GM21367 (cell line): ENCODE measurements at regions not wholly inside any gene's neighbourhood (a gene's known extent, or its start where the extent isn't known, plus 50 kb on each side); places are given as distances from the start of the nearest gene placed in this dataset.

Experiments
- ATAC-seq: cut with Tn5 transposase; IDR thresholded peaks from one replicate; pipeline ENCODE4 v1.9.1; 2021; ENCODE audit not compliant: unreplicated experiment

- no peak for ATAC-seq
These were observed 299.9 kb upstream of the MYOCD start for GRCh38 chr17:12365805-12366204.

DNA sequence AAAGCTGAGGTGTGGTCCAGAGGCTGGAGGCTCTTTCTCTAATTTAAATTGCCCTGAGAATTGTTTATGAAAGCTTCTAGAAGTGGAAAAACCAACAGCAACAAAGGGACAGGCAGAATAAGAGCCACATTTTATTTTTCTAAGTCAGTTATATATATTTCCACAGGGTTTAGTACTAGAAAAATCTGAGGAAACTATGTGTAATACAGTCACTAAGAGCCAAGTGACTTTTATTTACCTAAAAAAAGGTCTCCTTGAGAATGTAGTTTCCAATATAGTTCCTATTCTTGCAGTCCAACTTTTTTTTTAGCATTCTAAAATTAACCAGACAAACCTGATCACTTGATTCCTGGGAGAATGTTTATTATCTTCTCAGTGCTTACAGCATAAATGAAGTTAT, 296.6 kb upstream of the MYOCD start:
- no peak for ATAC-seq

- no peak for ATAC-seq
These were observed 289.4 kb upstream of the MYOCD start for GRCh38 chr17:12376276-12376675.

DNA sequence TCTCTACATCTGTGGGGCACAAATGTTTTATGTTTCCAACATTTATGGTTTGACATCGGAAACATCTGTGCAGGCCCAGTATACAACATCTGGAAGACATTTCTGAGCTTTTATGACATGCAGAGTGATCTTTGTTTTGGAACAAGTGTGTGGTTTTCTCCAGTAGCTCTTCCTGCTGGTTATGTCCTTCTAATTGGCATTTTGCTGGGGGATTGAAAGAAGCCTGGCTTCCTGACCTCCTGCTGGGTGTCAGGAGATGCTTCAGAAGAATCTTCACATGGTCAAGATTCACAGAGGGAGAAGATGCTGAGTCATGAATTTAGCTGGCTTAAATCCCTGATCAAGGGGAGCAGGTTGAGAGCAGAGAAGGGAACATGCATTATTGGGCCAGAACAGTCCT, 279.5 kb upstream of the MYOCD start:
- no peak for ATAC-seq

DNA sequence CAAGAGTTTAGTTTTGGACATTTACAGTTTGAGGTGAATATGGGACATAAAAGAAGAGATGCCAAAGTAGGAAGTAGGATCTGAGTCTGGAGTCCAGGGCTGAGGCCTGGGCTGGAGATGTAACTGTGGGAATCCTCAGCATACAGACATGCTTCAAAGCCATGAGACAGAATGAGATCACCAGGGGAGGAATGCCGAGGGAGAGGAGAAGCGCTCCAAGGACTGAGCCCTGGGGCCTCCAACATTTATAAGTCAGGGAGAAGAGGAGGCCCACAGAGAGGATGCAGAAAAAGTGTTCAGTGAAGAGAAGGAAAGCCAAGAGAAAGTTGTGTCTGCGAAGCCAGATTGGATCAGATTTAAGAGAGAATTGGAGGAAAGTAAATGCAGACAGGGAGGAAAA, 277.5 kb upstream of the MYOCD start:
- no peak for ATAC-seq

- no peak for ATAC-seq
These were observed 276.3 kb upstream of the MYOCD start for GRCh38 chr17:12389421-12389820.

- ATAC-seq: no peak
These were observed 275.1 kb upstream of the MYOCD start for GRCh38 chr17:12390631-12391030.

DNA sequence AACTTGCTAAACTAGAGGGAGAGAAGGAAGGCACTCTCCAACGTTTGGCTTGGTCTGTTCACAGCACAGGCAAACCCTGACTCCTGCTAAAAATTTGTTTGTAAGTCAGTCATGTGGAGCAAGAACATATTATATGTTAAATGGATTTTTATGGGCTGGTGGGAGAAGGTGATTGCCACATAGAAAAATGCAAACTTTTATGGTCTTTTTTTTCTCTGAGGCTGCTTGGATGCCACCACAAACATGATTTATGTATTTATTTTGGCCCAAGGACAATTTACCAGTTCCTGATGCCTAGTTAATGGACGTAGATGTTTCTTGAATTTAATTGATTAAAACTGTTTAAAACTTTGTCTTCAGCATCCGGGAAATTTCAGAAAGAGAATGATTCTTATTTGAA, 274.2 kb upstream of the MYOCD start:
- ATAC-seq: no peak

- no peak for ATAC-seq
These were observed 269.8 kb upstream of the MYOCD start for GRCh38 chr17:12395733-12396354.

DNA sequence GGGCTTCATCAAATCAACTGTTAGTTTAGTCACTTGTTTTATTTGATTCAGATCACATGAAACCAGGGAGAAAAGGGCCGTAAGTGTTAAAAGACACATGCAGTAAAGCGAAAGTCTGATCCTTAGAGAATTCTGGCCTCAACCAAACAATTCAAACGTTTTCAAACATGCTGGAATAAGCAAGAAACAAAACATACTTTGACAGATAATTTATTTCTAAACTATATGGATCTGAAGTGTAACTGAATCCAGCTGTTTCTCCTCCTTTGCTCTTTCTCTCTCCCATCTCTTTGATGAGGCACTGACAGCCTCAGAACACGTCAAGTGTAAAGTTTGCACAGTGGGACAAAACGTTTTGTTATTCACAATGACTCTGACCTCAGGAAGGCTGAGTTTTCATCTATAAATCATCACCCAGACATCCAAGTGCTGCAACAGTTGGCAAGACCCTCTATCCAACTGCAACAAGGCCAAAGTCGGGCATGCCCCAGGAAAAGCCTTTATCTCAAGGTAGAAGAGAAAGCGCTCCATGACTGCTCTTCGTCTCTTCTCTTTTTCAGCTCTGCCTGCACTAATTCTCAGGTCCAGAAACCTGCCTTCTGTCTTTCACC, 267.1 kb upstream of the MYOCD start:
- no peak for ATAC-seq

DNA sequence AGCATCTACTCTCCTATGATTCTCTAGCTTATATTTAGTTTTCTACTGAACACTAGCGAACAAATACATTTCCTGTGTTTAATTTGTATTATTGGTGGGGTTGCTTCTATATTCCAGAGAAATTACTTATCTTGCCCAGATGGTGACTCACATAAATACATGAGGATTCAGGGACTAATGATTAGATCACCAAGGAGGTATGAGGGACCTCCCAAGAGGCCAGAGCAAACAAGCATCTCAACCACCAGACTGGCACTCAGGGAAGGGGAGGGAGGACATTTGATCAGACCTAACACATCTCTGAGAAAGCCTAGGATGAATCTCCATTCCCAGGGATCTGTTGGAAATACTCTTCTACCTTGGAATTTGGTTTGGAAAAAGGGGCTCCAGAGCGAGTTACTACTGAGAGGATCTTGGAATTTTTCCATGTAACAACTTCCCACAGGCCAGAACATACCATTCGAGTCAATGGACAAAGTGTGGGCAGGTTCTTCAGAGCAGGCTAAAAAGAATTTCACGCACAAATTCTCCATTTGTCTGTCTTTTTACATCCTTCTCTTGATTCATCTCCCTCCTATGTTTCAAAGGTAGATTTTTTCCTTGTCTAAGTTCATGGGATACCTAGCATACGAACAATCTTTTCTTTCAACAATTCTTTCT, 262.6 kb upstream of the MYOCD start:
- no peak for ATAC-seq

- ATAC-seq: no peak
These were observed 261.8 kb upstream of the MYOCD start for GRCh38 chr17:12403881-12404398.

DNA sequence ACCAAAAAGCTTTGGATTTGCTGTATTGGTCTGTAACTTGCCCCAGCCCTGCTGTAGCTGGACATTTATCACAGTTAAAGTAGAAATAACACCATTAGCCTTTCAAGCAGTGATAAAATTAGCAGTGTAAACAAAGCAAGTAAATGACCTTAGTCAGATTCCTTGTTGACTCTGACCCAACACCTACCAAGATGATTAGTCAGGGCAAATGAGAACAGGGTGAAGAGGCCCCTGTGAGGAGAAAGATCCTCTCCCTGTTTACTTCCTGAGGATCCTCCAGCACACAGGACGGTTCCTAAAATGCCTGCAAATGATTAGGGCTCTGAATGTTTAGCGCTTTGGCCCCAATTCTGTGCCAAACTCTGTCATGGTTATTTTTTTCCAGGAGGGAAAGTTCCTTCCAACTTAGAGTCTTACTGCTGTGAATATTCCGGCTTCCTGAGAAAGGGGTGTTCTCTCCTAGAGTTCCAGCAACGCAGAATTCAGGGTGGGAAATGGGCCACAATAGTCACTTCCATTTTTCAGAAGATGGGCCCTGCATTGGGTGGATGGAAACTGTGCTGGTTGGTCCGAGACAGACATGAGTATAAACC, 259.0 kb upstream of the MYOCD start:
- ATAC-seq: no peak

- ATAC-seq: no peak
These were observed 258.0 kb upstream of the MYOCD start for GRCh38 chr17:12407495-12408252.

DNA sequence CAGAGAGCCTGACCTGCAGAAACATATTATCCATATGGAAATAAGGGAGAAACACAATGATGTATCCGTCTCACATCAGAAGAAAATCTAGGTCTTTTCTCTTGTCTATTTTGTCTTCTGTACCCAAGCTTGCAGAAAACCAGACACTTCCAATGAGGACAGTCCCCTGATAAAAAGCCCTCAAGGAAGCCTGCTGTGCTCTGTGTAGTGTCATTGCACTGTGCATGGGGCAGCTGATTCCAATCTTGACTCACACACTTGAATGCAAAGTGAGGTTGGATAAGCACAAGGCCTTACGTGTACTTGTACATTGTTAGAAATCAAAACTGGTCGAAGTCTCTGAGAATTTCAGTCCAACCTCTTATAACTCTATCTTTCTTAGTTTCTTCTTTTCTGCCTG, 256.6 kb upstream of the MYOCD start:
- no peak for ATAC-seq

- no peak for ATAC-seq
These were observed 255.0 kb upstream of the MYOCD start for GRCh38 chr17:12410717-12411116.

- no peak for ATAC-seq
These were observed 250.7 kb upstream of the MYOCD start for GRCh38 chr17:12415031-12415430.

DNA sequence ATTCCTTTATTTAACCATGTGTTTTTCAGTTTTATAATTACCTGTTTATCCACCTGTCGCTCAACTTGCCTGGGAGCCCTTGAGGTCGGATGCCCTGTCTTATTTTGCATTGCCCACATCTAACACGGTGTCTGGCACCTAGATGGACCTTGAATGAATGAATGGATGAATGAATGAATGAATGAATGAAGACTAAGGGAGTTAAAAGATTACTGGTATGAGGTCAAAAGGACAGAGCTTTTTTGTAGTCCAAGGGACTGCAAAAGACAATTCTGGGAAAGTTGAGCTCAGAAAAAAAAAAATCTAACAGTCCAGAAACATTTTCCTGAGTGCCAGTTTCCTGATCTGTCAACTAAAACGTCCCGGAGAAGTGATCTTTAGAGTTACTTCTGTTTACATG, 244.6 kb upstream of the MYOCD start:
- no peak for ATAC-seq

GRCh38 chr17:12421646-12422306, 243.9 kb upstream of the MYOCD start:
- no peak for ATAC-seq

- ATAC-seq: no peak
These were observed 243.0 kb upstream of the MYOCD start for GRCh38 chr17:12422651-12423050.

GRCh38 chr17:12423337-12423736, 242.4 kb upstream of the MYOCD start:
- no peak for ATAC-seq
